GM12878 (cell line): ENCODE measurements at regions not wholly inside any gene's neighbourhood (a gene's known extent, or its start where the extent isn't known, plus 50 kb on each side); places are given as distances from the start of the nearest gene placed in this dataset.

Source experiments
- ATAC-seq: fragments of 200-7000 bp; cut with Tn5 transposase; 3 replicates; pipeline ENCODE4 v1.9.1; 2020; ENCODE audit warnings: mild to moderate bottlenecking, moderate library complexity
- BruUV-seq: library from RNA; stranded (reverse); fragments of 400-500 nt; replicated peaks from 2 replicates; lab custom pipeline; 2021; lab: Mats Ljungman, UMichigan
- CTCF ChIA-PET: fragments of 300-600 bp; sonication (Branson Sonifier 250); formaldehyde crosslinking; extraction: SDS; loops from one replicate; lab custom pipeline; 2021; ENCODE audit warnings: inconsistent platforms; lab: Yijun Ruan, JAX
- POLR2A ChIA-PET: fragments of 350-600 bp; formaldehyde crosslinking; extraction: SDS; loops from one replicate; lab custom pipeline; 2021; ENCODE audit warnings: inconsistent platforms; lab: Charles Lee
- RAD21 ChIA-PET: fragments of 300-600 bp; sonication (Branson Sonifier 250); formaldehyde crosslinking; loops from one replicate; lab custom pipeline; 2023; ENCODE audit warnings: antibody characterized with exemption; ENCODE audit not compliant: unreplicated experiment; lab: Charles Lee
- SMC1A ChIA-PET: fragments of 300-600 bp; sonication (Branson Sonifier 250); formaldehyde crosslinking; loops from one replicate; lab custom pipeline; 2023; ENCODE audit not compliant: unreplicated experiment, uncharacterized antibody; lab: Charles Lee
- DNase-seq: peaks from one replicate; pipeline ENCODE4 v3.0.0-alpha.2; 2011; ENCODE audit warnings: low read depth, low spot score
- FAIRE-seq: peaks from 3 replicates; lab custom pipeline; 2011; peaks lifted over from hg19 to GRCh38; lab: Jason Lieb, UNC
- H2AFZ ChIP-seq: 2 replicates; pipeline ENCODE4 v1.6.0; 2011; ENCODE audit warnings: low read depth, low read length, control low read depth; ENCODE audit not compliant: control insufficient read depth
- H3K27ac ChIP-seq: 2 replicates; pipeline ENCODE4 v1.5.1; 2011; ENCODE audit warnings: control low read depth; ENCODE audit not compliant: control insufficient read depth, insufficient read depth
- H3K27me3 ChIP-seq, 2 experiments: replicated peaks in 1 of 2; 2 replicates each; pipeline versions ENCODE4 v1.6.0 to v1.6.1; 2011; ENCODE audit warnings: low read length in 1 of 2; ENCODE audit not compliant: control insufficient read depth in 2 of 2, insufficient read depth in 2 of 2
- H3K36me3 ChIP-seq, 2 experiments: 2 replicates each; pipeline ENCODE4 v1.5.1; 2011; ENCODE audit warnings: low read length in 1 of 2; ENCODE audit not compliant: control insufficient read depth in 2 of 2, insufficient read depth in 2 of 2
- H3K4me1 ChIP-seq: 2 replicates; pipeline ENCODE4 v1.6.1; 2011; ENCODE audit warnings: mild to moderate bottlenecking, low read length, moderate library complexity, mixed read lengths; ENCODE audit not compliant: control insufficient read depth, insufficient read depth
- H3K4me2 ChIP-seq: 2 replicates; pipeline ENCODE4 v1.6.0; 2011; ENCODE audit warnings: control low read depth; ENCODE audit not compliant: control insufficient read depth, insufficient read depth
- H3K4me3 ChIP-seq: fragments of 200-600 bp; sonication (generic); 2 replicates; pipeline ENCODE4 v1.5.1; 2016
- H3K79me2 ChIP-seq: 2 replicates; pipeline ENCODE4 v1.6.0; 2011; ENCODE audit warnings: low read length; ENCODE audit not compliant: control insufficient read depth, insufficient read depth
- H3K9ac ChIP-seq: 2 replicates; pipeline ENCODE4 v1.8.0; 2011; ENCODE audit warnings: low read length, control low read depth, mixed read lengths; ENCODE audit not compliant: control insufficient read depth, insufficient read depth
- H3K9me3 ChIP-seq: replicated peaks from 3 replicates; pipeline ENCODE4 v1.5.1; 2011; ENCODE audit warnings: mild to moderate bottlenecking, low read length; ENCODE audit not compliant: control insufficient read depth, insufficient read depth
- H4K20me1 ChIP-seq: 2 replicates; pipeline ENCODE4 v1.6.0; 2011; ENCODE audit not compliant: control insufficient read depth, insufficient read depth
- BHLHE40 ChIP-seq, 2 experiments: fragments of 450-650 bp in 1 of 2; IDR thresholded peaks; 2 replicates each; pipeline ENCODE4 v1.6.1; 2011 to 2017; ENCODE audit warnings: low read depth in 2 of 2, borderline replicate concordance in 1 of 2, improper control_type of control experiment in 1 of 2, low read length in 1 of 2, mild to moderate bottlenecking in 1 of 2
- CBX3 ChIP-seq: fragments of 200-600 bp; sonication (generic); IDR thresholded peaks from 2 replicates; pipeline ENCODE4 v1.6.1; 2016; ENCODE audit warnings: low read depth, borderline replicate concordance
- CBX5 ChIP-seq: sonication (generic); IDR thresholded peaks from 2 replicates; pipeline ENCODE4 v1.6.1; 2016; ENCODE audit warnings: low read depth, moderate library complexity, mild to moderate bottlenecking, inconsistent platforms
- GABPA ChIP-seq: IDR thresholded peaks from 2 replicates; pipeline ENCODE4 v1.6.1; 2014; ENCODE audit warnings: antibody characterized with exemption, low read depth, mild to moderate bottlenecking, inconsistent platforms
- MEF2B ChIP-seq: fragments of 450-650 bp; IDR thresholded peaks from 2 replicates; pipeline ENCODE4 v1.6.1; 2018; ENCODE audit warnings: mild to moderate bottlenecking, moderate library complexity; ENCODE audit not compliant: partially characterized antibody, poor library complexity, severe bottlenecking
- PML ChIP-seq: IDR thresholded peaks from 2 replicates; pipeline ENCODE4 v1.6.1; 2012; ENCODE audit warnings: low read length, inconsistent platforms
- RFX5 ChIP-seq: IDR thresholded peaks from 2 replicates; pipeline ENCODE4 v1.6.1; 2011; ENCODE audit warnings: low read depth, low read length, improper control_type of control experiment
- SMAD1 ChIP-seq: fragments of 450-650 bp; IDR thresholded peaks from 2 replicates; pipeline ENCODE4 v1.6.1; 2018; ENCODE audit warnings: mild to moderate bottlenecking, low read depth; ENCODE audit not compliant: partially characterized antibody
- WGBS: methylation state at CpG from one replicate; pipeline ENCODE4 v1.1.6; 2016; ENCODE audit warnings: low lambda C conversion rate; ENCODE audit not compliant: insufficient replicate concordance, insufficient coverage; ENCODE audit errors: missing lambda C conversion rate; 5-methylcytosine and 5-hydroxymethylcytosine counted together
- in situ Hi-C: fragments of 300-500 bp; cut with MboI; formaldehyde crosslinking; loops from 9 replicates; pipeline ENCODE4 v1.14.3; 2018; ENCODE audit warnings: mixed read lengths
- intact Hi-C: fragments of 100-400 bp; cut with micrococcal nuclease; formaldehyde crosslinking; loops from one replicate; pipeline ENCODE4 v1.14.2; 2022; ENCODE audit not compliant: unreplicated experiment
- TF ChIP-seq, protein P1 (sequence below): fragments of 450-650 bp; IDR thresholded peaks from 2 replicates; pipeline ENCODE4 v1.6.1; 2017; ENCODE audit warnings: mild to moderate bottlenecking, moderate library complexity
- TF ChIP-seq, protein P2 (sequence below): fragments of 450-650 bp; IDR thresholded peaks from 2 replicates; pipeline ENCODE4 v1.6.1; 2017; ENCODE audit warnings: antibody characterized with exemption, mild to moderate bottlenecking, moderate library complexity

DNA sequence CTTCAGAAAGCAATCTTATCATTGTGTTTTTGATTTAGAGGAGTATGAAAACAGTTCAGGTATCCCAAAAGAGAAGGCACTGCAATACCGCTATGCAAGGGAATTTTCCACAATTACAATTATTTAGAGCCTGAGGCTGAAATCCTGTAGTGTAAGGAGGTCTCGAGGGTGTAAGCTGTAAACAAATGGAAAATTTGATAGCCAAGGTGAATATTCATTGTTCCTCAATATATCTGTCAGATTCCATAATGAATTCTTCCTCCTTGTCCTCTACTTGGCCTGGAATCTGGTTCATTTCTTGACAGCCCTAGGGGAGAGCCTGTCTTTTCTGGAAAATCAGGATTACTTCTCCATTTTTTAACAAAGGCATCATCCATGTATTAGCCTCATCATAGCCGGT is 63.1 kb upstream of the SMARCA2 start:
- TF ChIP-seq CBX5 (no peak), BHLHE40 (IDR thresholded peaks at IDR 0.05; ENCODE audit: borderline replicate concordance in 1 of 2, low read depth in 2 of 2, low read length in 1 of 2) (no peak)
- no peak overlapping the region for H3K4me2 ChIP-seq
- H2AFZ ChIP-seq = no peak overlapping the region
- H3K9ac ChIP-seq = no peak overlapping the region
- no peak for FAIRE-seq
- SMC1A ChIA-PET = interaction anchor here (1.3 to 1.5 kb wide), 2 partner anchors 9 to 46 kb away, joined by 4 to 5 read pairs; no protein-coding TSS in a partner anchor
- RAD21 ChIA-PET = no interaction called here
- CTCF ChIA-PET = interaction anchor here (0.8 to 1.4 kb wide), 3 partner anchors 12 to 102 kb away, joined by 3 to 4 read pairs (median 3); no protein-coding TSS in a partner anchor
- no peak for ATAC-seq
- no peaks in the 10 kb centered on the region for H3K4me1 ChIP-seq
- H3K4me3 ChIP-seq = no peak overlapping the region
- H3K27me3 ChIP-seq = no peaks in the 10 kb centered on the region
- POLR2A ChIA-PET = interaction anchor here (0.6 kb wide), 1 partner anchor 220 kb away, joined by 5 read pairs; no protein-coding TSS in a partner anchor
- no peaks in the 10 kb centered on the region for H3K79me2 ChIP-seq
- 97% methylated on average over 3 of the region's 3 CpGs for WGBS
- no peaks in the 10 kb centered on the region for H3K36me3 ChIP-seq
- H4K20me1 ChIP-seq = no peaks in the 10 kb centered on the region
- H3K9me3 ChIP-seq = no peaks in the 10 kb centered on the region
- BruUV-seq = no TSS peak
- no peak for DNase-seq
- H3K27ac ChIP-seq = no peak overlapping the region
- intact Hi-C loops = no loop called here
- in situ Hi-C loops = no loop called here

- SMC1A ChIA-PET = interaction anchor here (1.2 to 1.6 kb wide), 2 partner anchors 13 to 15 kb away, joined by 3 read pairs; no protein-coding TSS in a partner anchor
- H3K4me1 ChIP-seq = no peaks in the 10 kb centered on the region
- WGBS = 72% methylated on average over 2 of the region's 2 CpGs
- no peak for FAIRE-seq
- no peaks in the 10 kb centered on the region for H3K36me3 ChIP-seq
- ATAC-seq = no peak
- no peak overlapping the region for H3K27ac ChIP-seq
- H3K9ac ChIP-seq = no peak overlapping the region
- no peaks in the 10 kb centered on the region for H3K9me3 ChIP-seq
- CTCF ChIA-PET = no interaction called here
- H3K4me3 ChIP-seq = no peak overlapping the region
- no TSS peak for BruUV-seq
- in situ Hi-C loops (no loop called here), intact Hi-C loops (no loop called here)
- no peaks in the 10 kb centered on the region for H3K27me3 ChIP-seq
- RAD21 ChIA-PET = no interaction called here
- H3K4me2 ChIP-seq = no peak overlapping the region
- no peak overlapping the region for H2AFZ ChIP-seq
- DNase-seq = no peak
- no peaks in the 10 kb centered on the region for H4K20me1 ChIP-seq
- POLR2A ChIA-PET = no interaction called here
- no peaks in the 10 kb centered on the region for H3K79me2 ChIP-seq
- TF ChIP-seq CBX3 (no peak), RFX5 (no peak), PML (no peak), GABPA (no peak), MEF2B (no peak), SMAD1 (no peak)
- TF ChIP-seq, protein P1, sequence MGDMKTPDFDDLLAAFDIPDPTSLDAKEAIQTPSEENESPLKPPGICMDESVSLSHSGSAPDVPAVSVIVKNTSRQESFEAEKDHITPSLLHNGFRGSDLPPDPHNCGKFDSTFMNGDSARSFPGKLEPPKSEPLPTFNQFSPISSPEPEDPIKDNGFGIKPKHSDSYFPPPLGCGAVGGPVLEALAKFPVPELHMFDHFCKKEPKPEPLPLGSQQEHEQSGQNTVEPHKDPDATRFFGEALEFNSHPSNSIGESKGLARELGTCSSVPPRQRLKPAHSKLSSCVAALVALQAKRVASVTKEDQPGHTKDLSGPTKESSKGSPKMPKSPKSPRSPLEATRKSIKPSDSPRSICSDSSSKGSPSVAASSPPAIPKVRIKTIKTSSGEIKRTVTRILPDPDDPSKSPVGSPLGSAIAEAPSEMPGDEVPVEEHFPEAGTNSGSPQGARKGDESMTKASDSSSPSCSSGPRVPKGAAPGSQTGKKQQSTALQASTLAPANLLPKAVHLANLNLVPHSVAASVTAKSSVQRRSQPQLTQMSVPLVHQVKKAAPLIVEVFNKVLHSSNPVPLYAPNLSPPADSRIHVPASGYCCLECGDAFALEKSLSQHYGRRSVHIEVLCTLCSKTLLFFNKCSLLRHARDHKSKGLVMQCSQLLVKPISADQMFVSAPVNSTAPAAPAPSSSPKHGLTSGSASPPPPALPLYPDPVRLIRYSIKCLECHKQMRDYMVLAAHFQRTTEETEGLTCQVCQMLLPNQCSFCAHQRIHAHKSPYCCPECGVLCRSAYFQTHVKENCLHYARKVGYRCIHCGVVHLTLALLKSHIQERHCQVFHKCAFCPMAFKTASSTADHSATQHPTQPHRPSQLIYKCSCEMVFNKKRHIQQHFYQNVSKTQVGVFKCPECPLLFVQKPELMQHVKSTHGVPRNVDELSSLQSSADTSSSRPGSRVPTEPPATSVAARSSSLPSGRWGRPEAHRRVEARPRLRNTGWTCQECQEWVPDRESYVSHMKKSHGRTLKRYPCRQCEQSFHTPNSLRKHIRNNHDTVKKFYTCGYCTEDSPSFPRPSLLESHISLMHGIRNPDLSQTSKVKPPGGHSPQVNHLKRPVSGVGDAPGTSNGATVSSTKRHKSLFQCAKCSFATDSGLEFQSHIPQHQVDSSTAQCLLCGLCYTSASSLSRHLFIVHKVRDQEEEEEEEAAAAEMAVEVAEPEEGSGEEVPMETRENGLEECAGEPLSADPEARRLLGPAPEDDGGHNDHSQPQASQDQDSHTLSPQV = no peak
- TF ChIP-seq, protein P2, sequence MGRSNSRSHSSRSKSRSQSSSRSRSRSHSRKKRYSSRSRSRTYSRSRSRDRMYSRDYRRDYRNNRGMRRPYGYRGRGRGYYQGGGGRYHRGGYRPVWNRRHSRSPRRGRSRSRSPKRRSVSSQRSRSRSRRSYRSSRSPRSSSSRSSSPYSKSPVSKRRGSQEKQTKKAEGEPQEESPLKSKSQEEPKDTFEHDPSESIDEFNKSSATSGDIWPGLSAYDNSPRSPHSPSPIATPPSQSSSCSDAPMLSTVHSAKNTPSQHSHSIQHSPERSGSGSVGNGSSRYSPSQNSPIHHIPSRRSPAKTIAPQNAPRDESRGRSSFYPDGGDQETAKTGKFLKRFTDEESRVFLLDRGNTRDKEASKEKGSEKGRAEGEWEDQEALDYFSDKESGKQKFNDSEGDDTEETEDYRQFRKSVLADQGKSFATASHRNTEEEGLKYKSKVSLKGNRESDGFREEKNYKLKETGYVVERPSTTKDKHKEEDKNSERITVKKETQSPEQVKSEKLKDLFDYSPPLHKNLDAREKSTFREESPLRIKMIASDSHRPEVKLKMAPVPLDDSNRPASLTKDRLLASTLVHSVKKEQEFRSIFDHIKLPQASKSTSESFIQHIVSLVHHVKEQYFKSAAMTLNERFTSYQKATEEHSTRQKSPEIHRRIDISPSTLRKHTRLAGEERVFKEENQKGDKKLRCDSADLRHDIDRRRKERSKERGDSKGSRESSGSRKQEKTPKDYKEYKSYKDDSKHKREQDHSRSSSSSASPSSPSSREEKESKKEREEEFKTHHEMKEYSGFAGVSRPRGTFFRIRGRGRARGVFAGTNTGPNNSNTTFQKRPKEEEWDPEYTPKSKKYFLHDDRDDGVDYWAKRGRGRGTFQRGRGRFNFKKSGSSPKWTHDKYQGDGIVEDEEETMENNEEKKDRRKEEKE = no peak
These were observed 60.9 kb upstream of the SMARCA2 start for GRCh38 chr9:1954238-1954637.
